ENCODE measurements at regions not wholly inside any gene's neighbourhood (a gene's known extent, or its start where the extent isn't known, plus 50 kb on each side); places are given as distances from the start of the nearest gene placed in this dataset.
A peak's percentile ranks its signal among the peaks of the same experiment; 100 is the strongest.

DNA sequence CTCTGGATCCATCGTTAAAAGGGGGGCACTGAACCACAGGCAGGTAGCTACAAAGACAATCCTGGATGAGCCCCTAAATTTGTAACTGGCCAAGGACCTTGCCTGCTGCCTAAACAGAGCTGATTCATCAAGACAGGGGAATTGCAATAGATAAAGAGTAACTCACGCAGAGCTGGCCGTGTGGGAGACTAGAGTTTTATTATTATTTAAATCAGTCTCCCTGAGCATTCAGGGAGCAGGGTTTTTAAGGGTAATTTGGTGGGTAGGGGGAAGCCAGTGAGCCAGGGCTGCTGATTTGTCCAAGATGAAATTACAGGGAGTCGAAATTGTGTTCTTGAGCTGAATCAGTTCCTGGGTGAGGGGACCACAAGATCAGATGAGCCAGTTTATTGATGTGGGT lies 885.1 kb upstream of the CADM2 start:
- DNase-seq (ENCODE audit: low read depth), result no peak

GRCh38 chr3:84074767-84075166 lies 884.0 kb upstream of the CADM2 start:
- DNase-seq (ENCODE audit: low read depth), result no peak

DNA sequence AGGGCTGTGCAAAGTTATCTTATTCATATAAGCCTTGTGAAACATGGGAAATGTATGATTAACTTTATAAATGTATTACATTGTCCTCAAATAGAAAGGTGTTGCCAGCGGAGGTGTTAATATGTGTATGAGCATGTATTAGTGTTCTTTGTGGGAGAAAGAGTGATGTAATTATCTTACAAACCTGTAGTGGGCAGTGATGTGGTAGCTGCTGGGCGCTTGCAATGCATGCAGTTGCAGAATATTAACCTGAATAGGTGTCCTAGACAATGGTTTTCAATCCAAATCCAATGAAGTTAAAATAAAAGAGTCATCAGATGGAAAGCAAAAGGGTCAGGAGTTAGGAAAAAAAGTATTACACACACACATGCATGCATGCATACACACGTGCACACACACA lies 881.3 kb upstream of the CADM2 start:
- DNase-seq (ENCODE audit: low read depth), result no peak

DNA sequence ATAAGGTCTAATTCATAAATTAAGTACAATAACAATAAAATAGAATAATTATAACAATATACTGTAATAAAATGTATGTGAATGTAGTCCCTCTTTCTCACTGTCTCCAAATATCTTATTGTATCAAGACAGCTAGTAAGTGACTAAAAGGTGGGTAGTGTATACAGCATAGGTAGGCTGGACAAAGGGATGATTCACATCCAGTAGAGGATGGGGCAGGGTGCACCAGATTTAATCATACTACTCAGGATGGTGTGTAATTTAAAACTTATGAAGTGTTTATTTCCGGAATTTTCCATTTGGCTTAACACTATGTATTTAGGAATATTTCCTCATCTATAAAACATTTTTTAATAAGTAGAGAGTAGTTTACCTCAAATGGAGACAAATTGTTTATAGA lies 876.1 kb upstream of the CADM2 start:
- DNase-seq (ENCODE audit: low read depth), result no peak

- DNase-seq (ENCODE audit: low read depth), result no peak
These were observed 865.9 kb upstream of the CADM2 start for GRCh38 chr3:84092907-84093306.

GRCh38 chr3:84096188-84096587 lies 862.6 kb upstream of the CADM2 start:
- DNase-seq (ENCODE audit: low read depth), result no peak

DNA sequence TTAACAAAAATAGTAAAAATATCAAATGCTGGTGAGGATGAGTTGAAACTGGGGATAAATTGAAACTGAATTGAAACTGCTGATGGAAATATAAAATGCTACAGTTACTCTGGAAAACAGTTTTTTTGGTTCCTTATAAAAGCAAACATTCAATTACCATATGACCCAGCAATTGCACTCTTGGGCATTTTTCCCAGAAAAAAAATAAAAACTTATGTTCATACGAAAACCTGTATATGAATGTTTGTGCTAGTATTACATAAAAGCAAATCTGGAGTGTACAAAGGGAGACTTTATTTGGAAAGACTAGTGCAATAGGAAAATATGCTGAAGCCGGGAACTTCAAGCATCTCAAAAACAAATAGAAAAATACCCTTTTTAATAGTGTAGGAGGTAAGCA lies 857.9 kb upstream of the CADM2 start:
- DNase-seq (ENCODE audit: low read depth), result no peak

DNA sequence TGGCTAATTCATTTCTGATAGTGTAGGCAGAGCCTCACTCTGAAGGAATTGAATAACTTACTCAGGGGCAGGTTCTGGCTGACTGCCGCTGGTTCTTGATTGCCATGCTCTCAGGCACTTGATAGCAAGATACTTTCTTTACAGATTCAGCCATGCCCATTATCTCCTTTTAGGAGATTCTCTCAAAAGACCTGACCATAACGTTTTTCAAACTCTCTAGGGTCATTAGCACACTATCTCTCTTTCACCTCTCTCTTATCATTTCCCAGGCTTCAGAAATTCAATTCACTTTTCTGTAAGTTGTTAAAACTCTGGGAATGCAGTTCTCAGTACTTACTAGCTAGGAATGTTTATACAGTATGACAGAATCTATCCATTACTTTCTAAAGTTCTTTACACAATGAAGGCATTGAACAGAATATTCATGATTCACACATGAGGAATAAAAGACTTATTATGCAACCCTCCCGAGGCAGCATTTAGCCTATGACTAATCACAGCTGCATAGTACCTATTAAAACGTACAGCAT lies 850.3 kb upstream of the CADM2 start:
- DNase-seq (ENCODE audit: low read depth), result peak; percentile 1

DNA sequence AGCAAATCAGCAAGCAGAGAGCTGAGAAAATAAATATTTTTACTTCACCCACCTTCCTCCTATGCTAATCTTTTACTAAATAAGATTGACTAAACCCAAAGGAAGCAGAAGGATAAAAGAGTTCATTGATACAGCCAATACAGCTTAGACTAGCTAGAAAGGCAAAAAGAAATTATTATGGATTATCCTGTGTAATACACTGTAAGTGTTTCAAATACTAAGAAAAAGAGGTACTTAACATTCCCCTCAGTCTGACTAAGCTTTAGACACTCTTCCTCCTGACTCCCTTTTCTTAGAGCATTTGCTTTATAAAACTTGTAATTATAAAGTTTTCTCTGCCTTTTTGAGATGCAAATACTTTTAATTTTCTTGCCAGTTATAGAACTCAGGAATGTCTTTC lies 848.9 kb upstream of the CADM2 start:
- DNase-seq (ENCODE audit: low read depth), result no peak

DNA sequence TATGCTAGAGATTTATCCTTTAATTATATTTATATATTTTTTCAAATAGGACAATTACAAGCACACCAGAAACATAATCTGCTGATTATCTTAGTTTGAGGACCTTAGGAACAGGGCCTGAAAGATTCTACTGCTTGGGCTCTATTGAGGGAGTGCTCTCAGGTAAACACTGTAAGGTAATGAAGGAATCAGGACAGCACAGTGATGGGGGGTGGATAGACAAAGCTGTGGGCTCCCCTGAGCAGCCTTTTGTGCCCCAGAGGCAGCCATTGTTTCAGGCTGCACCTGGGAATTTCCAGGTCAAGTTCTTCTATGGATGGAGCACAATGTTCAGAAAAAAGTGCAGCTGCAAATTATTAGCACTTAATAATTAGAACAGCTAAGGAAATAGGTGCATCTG lies 848.0 kb upstream of the CADM2 start:
- no peak for DNase-seq (ENCODE audit: low read depth)

DNA sequence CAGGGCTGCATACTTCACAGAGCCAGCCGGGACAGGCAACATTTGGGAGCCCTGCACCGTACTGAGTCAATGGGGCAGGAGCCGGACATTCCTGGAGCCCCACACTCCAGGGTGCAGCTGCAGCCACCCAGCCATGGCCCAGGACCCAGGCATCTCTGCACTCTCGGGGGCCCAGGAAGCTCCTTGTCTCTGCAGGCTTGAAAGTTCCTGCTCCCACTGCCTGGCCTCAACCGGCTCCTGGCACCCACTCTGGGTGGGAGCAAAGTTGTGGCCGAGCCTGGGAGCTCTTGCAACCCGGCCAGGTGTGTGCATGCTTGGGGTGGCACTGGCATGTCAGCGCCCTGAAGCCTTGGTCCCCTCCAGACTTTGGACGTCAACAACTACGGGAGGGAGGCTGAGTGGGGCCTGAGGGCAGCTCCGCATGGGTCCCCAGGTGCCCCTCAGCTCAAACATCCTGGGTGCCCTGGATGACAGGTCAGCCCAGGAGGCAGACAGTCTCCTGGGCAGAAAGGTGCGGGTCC lies 833.5 kb upstream of the CADM2 start:
- DNase-seq (ENCODE audit: low read depth), result no peak

DNA sequence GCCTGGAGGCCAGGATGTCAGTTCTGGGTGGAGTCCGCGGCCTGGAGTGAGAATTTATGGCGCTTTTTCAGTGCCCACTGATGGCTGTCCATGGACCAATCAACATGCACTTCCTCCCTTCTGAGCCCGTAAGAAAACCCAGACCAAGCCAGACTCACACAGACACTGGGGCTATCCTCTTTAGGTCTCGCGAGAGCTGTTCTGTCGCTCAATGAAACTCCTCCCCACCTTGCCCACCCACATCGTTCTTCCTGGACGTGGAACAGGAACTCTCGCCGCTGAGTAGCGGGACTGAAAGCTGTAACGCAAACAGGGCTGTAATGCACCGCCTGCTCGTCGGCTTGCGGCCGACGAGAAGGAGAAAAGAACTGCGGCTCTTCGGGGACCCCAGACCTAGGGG lies 833.0 kb upstream of the CADM2 start:
- no peak for DNase-seq (ENCODE audit: low read depth)

- no peak for DNase-seq (ENCODE audit: low read depth)
These were observed 832.6 kb upstream of the CADM2 start for GRCh38 chr3:84126160-84126559.

GRCh38 chr3:84128024-84128423 lies 830.8 kb upstream of the CADM2 start:
- no peak for DNase-seq (ENCODE audit: low read depth)

DNA sequence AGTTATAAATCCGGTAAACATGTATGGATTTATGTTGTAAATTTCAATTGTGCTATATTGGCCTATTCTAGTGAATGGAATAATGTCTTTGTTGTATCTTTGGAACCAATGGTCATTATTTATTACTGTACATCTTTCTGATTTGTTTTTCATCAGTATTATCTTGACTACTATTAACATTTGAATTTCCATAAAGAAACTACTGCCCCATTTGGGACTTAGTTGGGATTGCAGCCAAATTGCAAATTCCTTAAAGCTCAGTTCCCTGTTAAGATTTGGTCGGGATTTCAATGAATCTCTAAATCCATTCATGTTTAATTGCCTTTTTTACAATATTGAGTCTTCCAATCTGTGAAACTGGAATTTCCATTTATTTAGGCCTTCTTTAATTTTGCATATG lies 822.4 kb upstream of the CADM2 start:
- no peak for DNase-seq (ENCODE audit: low read depth)

DNA sequence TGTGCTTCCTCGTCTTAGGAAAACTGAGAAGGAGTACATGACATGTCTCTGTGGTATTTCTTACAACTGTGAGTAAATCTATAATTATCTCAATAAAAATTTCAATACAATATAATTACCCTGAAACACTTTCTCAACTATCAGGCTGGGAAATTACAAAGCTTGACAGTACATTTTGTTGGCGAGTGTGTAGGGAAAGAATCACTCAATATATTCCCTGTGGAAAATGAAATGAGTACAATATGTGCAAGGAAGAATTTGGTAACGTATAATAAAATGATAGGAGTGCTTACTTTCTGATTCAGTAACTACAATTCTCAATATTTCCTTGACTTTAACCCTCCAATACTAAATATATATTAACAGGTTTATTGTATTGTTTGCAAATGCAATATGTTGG lies 818.2 kb upstream of the CADM2 start:
- DNase-seq (ENCODE audit: low read depth), result no peak

DNA sequence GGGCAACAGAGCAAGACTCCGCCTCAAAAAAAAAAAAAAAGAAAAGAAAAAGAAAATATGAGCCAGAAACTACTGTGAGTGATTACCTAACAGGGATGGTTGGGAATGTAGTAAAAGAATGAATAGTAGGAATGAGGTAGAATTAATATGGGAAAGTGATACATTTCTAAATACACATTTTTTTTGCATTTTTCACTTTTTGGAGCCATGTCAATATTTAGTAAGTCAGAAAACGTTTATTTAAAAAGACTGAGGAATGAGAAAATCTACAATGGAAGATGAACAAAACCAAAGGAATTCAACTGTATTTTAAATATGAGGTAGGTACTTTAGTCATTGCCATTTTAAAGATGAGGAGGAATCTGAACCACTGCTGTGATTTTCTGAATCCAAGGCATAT lies 817.2 kb upstream of the CADM2 start:
- no peak for DNase-seq (ENCODE audit: low read depth)

- DNase-seq (ENCODE audit: low read depth), result no peak
These were observed 793.5 kb upstream of the CADM2 start for GRCh38 chr3:84165328-84165727.

DNA sequence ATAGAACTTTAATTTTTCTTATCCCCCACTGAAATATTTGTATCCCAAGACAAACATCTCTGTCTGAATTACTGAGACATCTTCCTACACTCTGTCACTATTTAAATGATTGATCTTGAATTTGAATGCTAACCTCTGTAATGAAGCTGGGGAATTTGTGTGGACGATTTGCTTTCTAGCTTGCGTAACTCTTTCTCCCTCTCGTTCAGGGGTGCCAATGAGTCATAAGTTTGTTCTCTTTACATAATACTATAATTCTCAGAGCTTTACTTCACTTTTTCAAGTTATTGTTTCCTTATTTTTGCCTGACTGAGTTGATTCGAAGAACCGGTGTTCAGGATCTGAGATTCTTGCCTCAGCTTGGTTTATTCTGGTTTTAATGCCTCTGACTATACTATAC lies 783.3 kb upstream of the CADM2 start:
- no peak for DNase-seq (ENCODE audit: low read depth)

GRCh38 chr3:84184937-84185336 lies 773.9 kb upstream of the CADM2 start:
- DNase-seq (ENCODE audit: low read depth), result no peak

- no peak for DNase-seq (ENCODE audit: low read depth)
These were observed 764.8 kb upstream of the CADM2 start for GRCh38 chr3:84194029-84194428.

- DNase-seq (ENCODE audit: low read depth), result no peak
These were observed 749.3 kb upstream of the CADM2 start for GRCh38 chr3:84209474-84209873.

GRCh38 chr3:84223512-84223911 lies 735.3 kb upstream of the CADM2 start:
- DNase-seq (ENCODE audit: low read depth), result no peak

- no peak for DNase-seq (ENCODE audit: low read depth)
These were observed 734.5 kb upstream of the CADM2 start for GRCh38 chr3:84224262-84224661.

DNA sequence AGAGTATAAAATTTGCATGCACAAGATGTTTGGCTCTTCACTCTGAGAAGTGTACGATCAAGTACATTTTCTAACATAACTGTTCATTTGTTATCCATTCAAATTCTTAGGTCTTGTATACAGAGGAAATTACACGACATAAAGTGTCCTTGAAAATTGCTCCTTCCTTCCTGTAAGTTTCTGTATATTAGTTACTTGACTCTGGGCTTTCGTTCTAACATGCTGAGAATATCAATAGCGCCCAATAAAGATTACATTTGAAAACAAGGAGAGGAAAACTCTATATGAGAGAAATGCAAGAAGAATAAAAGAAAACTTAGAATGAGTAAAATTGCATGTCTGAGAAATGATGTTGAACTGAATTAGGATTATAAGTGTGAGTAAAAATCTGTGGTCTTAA lies 722.5 kb upstream of the CADM2 start:
- no peak for DNase-seq (ENCODE audit: low read depth)
